ENCODE measurements at regions not wholly inside any gene's neighbourhood (a gene's known extent, or its start where the extent isn't known, plus 50 kb on each side); places are given as distances from the start of the nearest gene placed in this dataset.
"Not testable (repeated sequence)": the region's sequence is repeated elsewhere in the genome, so short reads cannot be mapped to it uniquely, and the experiment has no call there.

- not testable (repeated sequence) for DNase-seq
Measured at GRCh38 chr19:34871911-34872310, 54.8 kb upstream of the ZNF30 start.

- DNase-seq: no peak
Measured at GRCh38 chr19:34867631-34868030, 59.1 kb upstream of the ZNF30 start.

GRCh38 chr19:34865225-34865624 is 61.5 kb upstream of the ZNF30 start:
- DNase-seq: not testable (repeated sequence)

DNA sequence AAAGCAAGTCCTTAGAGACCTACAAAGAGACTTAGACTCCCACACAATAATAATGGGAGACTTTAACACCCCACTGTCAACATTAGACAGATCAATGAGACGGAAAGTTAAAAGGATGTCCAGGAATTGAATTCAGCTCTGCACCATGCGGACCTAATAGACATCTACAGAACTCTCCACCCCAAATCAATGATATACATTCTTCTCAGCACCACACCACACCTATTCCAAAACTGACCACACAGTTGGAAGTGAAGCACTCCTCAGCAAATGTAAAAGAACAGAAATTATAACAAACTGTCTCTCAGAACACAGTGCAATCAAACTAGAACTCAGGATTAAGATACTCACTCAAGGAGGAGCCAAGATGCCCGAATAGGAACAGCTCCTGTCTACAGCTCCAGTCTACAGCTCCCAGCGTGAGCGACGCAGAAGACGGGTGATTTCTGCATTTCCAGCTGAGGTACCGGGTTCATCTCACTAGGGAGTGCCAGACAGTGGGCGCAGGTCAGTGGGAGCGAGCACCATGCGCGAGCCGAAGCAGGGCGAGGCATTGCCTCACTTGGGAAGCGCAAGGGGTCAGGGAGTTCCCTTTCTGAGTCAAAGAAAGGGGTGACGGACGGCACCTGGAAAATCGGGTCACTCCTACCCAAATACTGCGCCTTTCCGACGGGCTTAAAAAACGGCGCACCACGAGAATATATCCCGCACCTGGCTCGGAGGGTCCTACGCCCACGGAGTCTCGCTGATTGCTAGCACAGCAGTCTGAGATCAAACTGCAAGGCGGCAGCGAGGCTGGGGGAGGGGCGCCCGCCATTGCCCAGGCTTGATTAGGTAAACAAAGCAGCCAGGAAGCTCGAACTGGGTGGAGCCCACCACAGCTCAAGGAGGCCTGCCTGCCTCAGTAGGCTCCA is 66.6 kb upstream of the ZNF30 start:
- not testable (repeated sequence) for DNase-seq

DNA sequence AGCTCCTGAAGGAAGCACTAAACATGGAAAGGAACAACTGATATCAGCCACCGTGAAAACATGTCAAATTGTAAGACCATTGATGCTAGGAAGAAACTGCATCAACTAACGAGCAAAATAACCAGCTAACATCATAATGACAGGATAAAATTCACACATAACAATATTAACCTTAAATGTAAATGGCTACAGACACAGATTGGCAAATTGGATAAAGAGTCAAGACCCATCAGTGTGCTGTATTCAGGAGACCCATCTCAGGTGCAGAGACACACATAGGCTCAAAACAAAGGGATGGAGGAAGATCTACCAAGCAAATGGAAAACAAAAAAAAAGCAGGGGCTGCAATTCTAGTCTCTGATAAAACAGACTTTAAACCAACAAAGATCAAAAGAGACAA is 67.4 kb upstream of the ZNF30 start:
- not testable (repeated sequence) for DNase-seq

DNA sequence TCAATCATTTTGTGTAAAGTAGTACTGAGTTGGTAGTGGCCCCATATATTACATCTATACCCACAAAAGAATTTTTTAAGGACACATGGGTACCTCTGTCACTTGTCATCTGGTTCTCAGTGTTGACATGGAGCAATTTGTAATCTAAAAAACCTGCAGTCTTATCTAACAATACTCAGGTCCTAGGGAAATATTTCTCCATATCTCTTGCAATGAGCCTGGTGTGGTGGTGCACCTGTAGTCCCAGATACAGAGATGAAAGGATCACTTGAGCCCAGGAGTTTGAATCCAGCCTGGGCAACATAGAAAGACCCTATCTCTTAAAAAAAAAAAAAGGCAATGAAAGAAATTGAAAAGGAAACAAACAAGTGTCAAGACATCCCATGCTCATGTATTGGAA is 70.7 kb upstream of the ZNF30 start:
- no peak for DNase-seq

GRCh38 chr19:34853369-34853768 is 73.3 kb upstream of the ZNF30 start:
- no peak for DNase-seq

GRCh38 chr19:34852669-34853068 is 74.0 kb upstream of the ZNF30 start:
- no peak for DNase-seq

DNA sequence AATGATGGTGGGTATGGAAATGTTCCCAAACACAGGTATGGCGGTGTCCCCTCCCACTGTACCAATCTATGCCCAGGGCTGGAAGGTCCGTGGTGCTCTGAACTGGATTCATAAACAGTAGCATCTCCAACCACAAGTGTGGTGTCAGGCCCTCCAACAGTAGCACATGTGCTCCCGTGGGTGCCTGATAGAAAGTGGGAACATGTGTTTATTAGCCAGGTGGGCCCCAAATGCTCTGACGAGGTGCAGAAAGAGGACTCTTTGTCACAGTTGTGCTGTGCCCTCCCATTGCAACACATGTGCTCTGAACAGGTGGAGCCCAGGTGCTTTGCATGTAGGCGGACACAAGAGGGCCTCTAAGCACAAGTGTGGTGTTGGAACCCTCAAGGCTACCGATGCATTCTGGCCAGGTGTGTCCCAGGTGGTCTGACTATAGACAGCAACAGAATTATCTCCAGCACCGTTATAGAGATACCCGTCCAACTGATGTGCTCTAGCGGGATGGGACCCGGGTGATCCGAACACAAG is 75.4 kb upstream of the ZNF30 start:
- DNase-seq: no peak

- DNase-seq: peak; percentile 3
Measured at GRCh38 chr19:34847393-34847792, 74.4 kb upstream of the ZNF599 start.

- no peak for DNase-seq
Measured at GRCh38 chr19:34844277-34844676, 71.3 kb upstream of the ZNF599 start.

DNA sequence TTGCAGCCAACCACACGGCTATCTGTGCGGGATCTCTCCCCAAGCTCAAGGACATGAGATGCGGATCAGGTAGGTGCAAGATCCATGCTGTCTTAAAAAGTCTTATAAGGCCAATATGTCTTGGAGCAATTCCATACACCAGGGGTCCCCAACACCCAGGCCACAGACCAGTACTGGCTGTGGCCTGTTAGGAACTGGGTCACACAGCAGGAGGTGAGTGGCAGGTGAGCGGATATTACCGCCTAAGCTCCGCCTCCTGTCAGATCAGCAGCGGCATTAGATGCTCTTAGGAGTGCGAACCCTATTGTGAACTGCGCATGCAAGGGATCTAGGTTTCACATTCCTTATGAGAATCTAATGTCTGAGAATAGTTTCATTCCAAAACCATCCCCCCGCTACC is 68.8 kb upstream of the ZNF599 start:
- DNase-seq: no peak

DNA sequence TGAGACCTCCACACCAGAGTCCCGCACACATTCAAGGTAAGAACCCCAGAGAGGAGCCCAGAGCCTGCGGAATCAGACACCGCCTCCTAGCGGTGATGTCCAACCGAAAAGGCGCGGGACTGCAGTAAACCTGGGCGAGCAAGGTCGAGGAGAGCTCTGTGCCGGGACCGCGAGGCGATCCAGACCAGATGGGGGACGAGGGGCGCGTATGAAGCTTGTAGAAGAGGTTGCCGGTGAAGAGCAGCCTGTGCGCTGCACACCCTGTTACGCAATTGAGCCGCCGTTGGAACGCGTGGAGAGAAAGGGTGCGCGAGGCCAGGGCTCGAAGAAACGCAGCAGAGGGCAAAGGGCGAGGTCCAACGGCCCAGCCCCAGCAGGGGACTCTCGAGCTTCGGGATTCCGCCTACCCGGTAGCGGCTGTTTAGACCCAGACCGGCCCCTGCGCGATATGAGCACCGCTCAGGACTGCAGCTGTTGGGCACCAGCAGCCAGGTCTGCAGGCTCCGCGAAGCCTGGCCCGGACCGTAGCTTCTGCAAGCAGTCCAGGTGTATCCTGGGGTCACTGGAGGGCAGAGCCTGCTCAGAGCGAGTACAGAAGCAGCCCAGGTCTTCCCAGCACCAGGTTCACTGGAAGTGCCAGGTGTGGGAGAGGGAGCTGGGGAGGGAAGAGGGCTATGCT is 65.9 kb upstream of the ZNF599 start:
- peak; percentile 1 for DNase-seq

DNA sequence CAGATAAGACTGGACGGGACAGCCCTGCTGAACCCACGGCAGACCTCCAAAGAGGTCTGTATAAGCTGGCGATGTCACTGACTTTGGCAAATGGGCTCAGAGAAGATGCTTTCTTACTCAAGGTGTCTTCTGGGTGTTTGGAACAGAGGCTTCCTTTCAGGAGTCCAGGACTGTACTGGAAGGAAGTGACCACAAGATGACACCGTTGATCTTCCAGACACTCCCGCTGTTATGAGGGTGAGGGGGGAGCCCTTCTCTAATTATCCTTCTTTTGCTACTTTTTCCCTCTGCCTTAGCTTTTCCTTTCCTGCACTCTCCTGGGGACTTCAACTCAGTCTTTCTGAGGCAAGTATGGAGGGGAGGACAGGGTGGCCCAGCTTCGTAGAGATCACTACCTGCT is 65.2 kb upstream of the ZNF599 start:
- no peak for DNase-seq

GRCh38 chr19:34837262-34837661 is 64.2 kb upstream of the ZNF599 start:
- DNase-seq: no peak

DNA sequence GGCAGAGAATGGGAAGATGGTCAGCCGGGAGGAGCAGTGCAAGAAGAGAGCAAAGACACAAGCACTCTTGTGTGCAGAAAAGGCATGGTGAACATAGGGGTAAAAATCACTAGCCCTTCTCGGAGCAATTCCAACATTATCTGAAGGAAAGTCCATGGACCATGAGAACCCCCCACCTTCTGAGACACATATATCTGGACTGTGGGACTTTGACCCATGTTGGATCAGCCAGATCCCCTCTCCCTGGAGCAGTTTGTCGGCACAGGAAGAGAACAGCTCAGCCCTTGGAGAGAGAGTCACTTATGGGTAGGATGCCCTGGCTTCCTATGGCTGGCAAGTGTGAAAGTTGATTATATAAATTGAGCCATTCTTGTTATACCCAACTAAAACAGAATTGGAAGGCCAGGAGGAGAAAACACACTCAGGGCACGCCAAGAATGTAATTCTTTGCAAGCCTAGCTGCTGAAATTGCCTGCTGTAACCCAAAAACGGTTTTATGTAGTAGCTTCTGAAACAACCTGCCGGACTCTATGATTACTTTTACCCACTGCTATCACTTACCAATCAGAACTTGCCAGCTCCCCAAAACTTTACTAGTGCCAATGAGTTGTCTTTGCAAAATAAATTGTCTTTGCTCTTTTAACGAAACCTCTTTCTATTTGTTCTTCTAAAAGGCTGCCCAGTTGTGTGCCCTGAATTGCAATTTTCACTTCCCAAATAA is 62.8 kb upstream of the ZNF599 start:
- DNase-seq: no peak

DNA sequence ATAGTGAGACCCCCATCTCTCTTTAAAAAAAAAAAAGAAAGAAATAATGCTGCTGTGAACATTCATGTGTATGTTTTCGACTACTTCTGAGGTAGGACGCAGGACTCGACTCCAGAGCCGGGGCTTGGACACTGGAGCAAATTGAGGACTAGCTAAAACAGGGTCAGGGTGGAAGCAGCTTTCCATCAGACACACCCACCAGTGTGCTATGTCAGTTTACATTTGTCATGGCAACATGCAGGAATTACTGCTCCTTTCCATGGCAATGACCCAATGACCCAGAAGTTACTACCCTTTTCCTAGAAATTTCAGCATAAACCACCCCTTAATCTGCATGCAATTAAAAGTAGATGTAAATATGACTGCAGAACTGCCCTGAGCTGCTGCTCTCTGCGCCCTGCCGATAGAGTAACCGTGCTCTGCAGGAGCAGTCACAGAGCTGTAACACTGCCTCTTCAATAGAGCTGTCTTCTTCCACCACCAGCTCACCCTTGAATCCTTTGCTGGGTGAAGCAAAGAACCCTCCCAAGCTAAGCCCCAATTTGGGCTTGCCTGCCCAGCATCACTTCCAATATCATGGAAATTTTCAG is 61.6 kb upstream of the ZNF599 start:
- DNase-seq: no peak

DNA sequence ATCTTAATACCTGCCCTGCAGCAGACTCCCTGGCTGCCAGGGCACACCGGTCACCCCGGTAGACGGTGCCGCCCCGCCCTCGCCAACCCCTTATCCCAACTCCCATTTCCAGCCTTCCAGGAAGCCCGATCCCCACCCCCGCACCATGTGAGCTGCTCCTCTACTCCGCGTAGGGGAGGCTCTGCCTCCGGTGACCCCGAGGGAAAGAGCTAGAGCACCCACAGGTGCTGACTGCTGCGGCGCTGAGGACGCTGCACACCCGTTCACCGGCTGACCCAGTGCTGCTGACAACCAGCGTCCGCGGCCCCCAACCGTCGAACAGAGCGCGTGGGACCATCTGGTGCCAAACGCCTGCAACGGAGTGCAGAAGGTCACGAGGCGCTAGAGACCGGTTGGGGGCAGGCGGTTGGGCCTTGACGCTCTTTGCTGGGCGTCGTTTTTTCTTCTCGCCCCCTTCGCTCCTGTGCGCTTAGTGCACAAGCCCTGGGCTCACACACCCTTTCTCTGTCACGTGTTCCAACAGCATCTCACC is 59.6 kb upstream of the ZNF599 start:
- no peak for DNase-seq

DNA sequence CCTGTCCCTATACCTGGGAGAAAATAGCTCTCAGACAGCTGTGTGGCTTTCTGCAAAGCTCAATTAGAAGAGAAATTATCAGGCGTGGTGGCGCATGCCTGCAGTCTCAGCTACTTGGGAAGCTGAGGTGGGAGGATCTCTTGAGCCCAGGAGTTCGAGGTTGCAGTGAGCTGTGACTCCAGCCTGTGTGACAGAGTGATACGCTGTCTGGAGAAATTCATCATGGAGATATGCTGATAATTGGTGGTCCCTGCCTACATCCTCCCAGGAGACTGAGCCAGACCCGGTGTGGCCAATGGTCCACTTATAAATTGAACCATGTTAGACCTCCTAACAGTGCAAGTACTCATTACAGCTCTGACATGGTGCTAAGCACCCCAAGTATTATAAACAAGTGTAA is 58.7 kb upstream of the ZNF599 start:
- DNase-seq: no peak

DNA sequence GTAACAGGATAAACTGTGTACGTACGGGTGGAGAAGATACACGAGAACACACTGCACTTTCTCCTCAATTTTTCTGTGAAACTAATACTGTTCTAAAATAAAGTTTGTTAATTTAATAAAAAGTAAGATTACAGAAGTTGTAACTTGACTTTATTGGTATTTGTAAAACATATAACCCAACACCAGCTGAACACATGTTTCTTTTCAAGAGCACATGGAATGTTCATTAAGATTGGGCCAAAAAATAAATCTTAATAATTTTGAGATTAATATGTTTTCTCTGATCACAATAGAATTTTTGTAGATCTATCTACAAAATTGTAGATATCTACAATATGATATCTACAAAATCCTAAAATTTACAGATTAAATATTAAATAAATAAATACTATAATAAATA is 55.1 kb upstream of the ZNF599 start:
- no peak for DNase-seq

DNA sequence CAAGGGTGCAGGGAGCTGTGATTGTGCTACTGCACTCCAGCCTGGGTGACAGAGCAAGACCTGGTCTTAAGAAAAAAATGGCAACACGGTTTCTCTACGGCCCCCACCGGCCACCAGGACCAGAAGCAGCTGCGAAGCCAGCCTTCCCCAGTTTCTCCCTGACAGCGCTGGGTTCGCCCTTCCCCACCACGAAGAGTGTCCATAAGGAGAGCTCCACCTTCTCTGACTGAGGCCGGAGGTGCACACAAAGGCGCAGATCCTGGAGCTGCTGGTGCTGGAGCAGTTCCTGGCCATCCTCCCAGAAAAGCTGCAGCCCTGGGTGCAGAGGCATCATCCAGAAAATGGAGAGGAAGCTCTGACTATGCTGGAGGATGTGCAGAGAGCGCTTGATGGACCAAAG is 52.2 kb upstream of the ZNF599 start:
- no peak for DNase-seq

GRCh38 chr19:34824686-34825085 is 51.7 kb upstream of the ZNF599 start:
- no peak for DNase-seq
